Testis (tissue), 2 donors: ENCODE measurements at regions not wholly inside any gene's neighbourhood (a gene's known extent, or its start where the extent isn't known, plus 50 kb on each side); places are given as distances from the start of the nearest gene placed in this dataset.

Experiments used
- DNase-seq: peaks from one replicate; pipeline ENCODE4 v3.0.0-alpha.2; 2019
- H3K27ac ChIP-seq, 2 donors: fragments of 200-600 bp; sonication (generic); one replicate each; pipeline ENCODE4 v1.5.1; 2019
- H3K27me3 ChIP-seq: fragments of 200-600 bp; sonication (generic); one replicate; pipeline ENCODE4 v1.5.1; 2019
- H3K36me3 ChIP-seq: fragments of 200-600 bp; sonication (generic); one replicate; pipeline ENCODE4 v1.5.1; 2017; ENCODE audit warnings: low read depth; ENCODE audit errors: missing control alignments
- H3K4me1 ChIP-seq: fragments of 200-600 bp; sonication (generic); one replicate; pipeline ENCODE4 v1.5.1; 2019
- H3K4me3 ChIP-seq, 2 donors: fragments of 200-600 bp; sonication (generic); one replicate each; pipeline ENCODE4 v1.5.1; 2017 to 2019
- H3K9me3 ChIP-seq: fragments of 200-600 bp; sonication (generic); one replicate; pipeline ENCODE4 v1.5.1; 2017
- POLR2A ChIP-seq: fragments of 450-650 bp; IDR thresholded peaks from one replicate; pipeline ENCODE4 v1.6.1; 2017; ENCODE audit warnings: antibody characterized with exemption, mild to moderate bottlenecking, moderate library complexity
- WGBS, 2 donors: methylation state at CpG; one replicate each; pipeline ENCODE4 v1.1.5; 2018; 5-methylcytosine and 5-hydroxymethylcytosine counted together
- intact Hi-C: fragments of 100-400 bp; cut with DNase I; formaldehyde crosslinking; loops from one replicate; pipeline ENCODE4 v1.15.1; 2023; ENCODE audit warnings: low total_unique reads
- TF ChIP-seq, protein P1 (sequence below), 3 experiments: fragments of 450-650 bp in 2 of 3; fragments of 200-600 bp in 1 of 3; sonication (generic) in 1 of 3; IDR thresholded peaks; one replicate each; pipeline ENCODE4 v1.5.1; 2016 to 2019; ENCODE audit warnings: antibody characterized with exemption in 3 of 3, mild to moderate bottlenecking in 2 of 3, moderate library complexity in 1 of 3

DNA sequence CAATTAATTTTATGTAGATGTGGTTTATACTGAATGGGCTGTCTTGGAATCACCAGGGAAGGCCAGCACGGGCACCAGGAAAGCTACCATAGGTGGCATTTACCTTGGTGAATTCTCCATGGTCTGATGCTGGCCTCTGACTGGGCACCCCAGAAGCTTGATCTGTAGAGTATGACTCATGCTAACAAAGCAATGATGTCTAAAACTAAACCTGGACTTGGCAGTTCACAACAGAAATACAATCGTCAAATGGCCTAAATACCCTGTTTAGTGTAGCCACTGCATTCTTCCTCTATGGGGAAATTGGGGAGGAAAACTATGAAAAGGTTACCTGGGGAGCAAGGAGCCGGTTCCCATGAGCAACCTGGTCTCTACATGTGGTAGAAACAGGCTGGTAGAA is 98.0 kb downstream of the ATPSCKMT start:
- no peak overlapping the region for H3K4me3 ChIP-seq
- intact Hi-C loops, result no loop called here
- 85 to 87% methylated on average over 3 of the region's 3 CpGs for WGBS, 2 donors
- H3K4me1 ChIP-seq, result no peaks in the 10 kb centered on the region
- no peaks in the 10 kb centered on the region for H3K27me3 ChIP-seq
- H3K27ac ChIP-seq, result no peak overlapping the region
- DNase-seq, result no peak
- TF ChIP-seq, protein P1, sequence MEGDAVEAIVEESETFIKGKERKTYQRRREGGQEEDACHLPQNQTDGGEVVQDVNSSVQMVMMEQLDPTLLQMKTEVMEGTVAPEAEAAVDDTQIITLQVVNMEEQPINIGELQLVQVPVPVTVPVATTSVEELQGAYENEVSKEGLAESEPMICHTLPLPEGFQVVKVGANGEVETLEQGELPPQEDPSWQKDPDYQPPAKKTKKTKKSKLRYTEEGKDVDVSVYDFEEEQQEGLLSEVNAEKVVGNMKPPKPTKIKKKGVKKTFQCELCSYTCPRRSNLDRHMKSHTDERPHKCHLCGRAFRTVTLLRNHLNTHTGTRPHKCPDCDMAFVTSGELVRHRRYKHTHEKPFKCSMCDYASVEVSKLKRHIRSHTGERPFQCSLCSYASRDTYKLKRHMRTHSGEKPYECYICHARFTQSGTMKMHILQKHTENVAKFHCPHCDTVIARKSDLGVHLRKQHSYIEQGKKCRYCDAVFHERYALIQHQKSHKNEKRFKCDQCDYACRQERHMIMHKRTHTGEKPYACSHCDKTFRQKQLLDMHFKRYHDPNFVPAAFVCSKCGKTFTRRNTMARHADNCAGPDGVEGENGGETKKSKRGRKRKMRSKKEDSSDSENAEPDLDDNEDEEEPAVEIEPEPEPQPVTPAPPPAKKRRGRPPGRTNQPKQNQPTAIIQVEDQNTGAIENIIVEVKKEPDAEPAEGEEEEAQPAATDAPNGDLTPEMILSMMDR (IDR thresholded peaks at IDR 0.05), result no peak
- no peak for TF ChIP-seq POLR2A
- no peaks in the 10 kb centered on the region for H3K9me3 ChIP-seq
- H3K36me3 ChIP-seq, result no peaks in the 10 kb centered on the region

DNA sequence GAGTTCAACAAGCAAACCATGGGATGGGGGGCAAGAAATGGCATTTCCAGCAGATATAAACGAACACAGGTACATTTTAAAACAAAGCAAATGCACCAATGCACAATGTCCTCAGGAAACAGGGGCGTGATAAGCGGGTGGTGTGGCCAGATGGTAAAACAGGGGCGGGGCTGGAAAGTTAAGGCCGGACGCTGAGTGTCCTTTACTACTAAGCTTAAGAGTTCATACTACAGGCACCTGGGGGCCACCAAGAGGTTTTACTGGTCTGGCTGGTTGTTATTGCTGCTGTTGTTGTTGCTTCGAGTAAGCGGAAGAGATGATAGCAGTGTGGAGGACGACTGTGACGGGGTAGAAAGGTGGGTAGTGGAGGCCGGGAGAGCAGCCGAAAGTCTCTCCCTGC is 99.8 kb downstream of the ATPSCKMT start:
- H3K27ac ChIP-seq, result no peak overlapping the region
- 64 to 72% methylated on average over 12 of the region's 12 CpGs for WGBS, 2 donors

DNA sequence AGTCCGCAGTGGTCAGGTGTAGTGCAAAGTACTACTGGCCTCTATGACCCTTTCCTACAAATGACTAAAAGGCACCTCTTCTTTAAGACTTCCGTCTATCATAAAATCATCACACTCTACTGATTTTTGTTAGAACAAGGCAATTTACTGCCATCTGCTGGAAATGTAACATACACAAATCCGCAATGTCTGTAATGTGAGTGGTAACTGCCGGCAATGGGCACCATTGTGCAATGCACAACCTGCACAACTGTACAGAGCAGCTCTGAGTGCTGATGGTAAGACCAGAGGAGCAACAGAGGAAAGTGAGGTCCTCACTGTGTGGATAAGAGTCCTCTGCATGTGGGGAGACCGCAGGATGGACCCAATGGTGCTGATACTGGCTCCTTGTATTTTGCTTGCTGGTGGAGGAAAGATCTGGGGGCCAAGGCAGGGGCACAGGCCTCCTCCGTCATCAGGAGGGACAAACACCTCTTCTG is 103.7 kb downstream of the ATPSCKMT start:
- DNase-seq, result no peak
- 73 to 75% methylated on average over 6 of the region's 6 CpGs for WGBS, 2 donors
- H3K9me3 ChIP-seq, result no peaks in the 10 kb centered on the region
- TF ChIP-seq POLR2A, result no peak
- TF ChIP-seq, protein P1 (IDR thresholded peaks at IDR 0.05), result peak in 1 of 3 experiments; percentile 8
- no peaks in the 10 kb centered on the region for H3K36me3 ChIP-seq
- H3K4me1 ChIP-seq, result peaks cover 3% of the 10 kb centered on the region
- intact Hi-C loops, result no loop called here
- H3K4me3 ChIP-seq, result no peak overlapping the region
- H3K27ac ChIP-seq, result no peak overlapping the region
- H3K27me3 ChIP-seq, result no peaks in the 10 kb centered on the region

More for the DNA sequence above, 99.8 kb downstream of the ATPSCKMT start:
- Histone ChIP-seq H3K9me3 (no peaks in the 10 kb centered on the region), H3K36me3 (no peaks in the 10 kb centered on the region), H3K4me1 (no peaks in the 10 kb centered on the region), H3K27me3 (no peaks in the 10 kb centered on the region), H3K4me3 (no peak overlapping the region)
- intact Hi-C loops, result no loop called here
- TF ChIP-seq, protein P1 (IDR thresholded peaks at IDR 0.05), result no peak
- TF ChIP-seq POLR2A, result no peak
- DNase-seq, result no peak

DNA sequence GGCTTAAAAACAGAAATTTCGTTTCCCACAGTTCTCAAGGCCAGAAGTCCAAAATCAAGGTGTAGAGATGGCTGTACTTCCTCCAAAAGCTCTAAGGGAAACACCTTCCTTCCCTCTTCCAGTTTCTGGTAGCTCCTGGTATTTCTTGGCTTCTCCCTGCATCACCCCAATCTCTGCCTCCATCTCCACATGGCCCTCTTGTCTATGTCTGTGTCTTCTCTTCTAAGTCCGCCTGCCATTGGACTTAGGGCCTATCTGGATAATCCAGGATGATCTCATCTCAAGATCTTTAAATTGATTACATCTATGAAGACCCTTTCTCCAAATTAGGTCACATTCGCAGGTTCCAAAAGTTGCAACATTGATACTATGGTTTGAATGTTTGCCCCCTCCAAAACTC is 105.6 kb downstream of the ATPSCKMT start:
- H3K9me3 ChIP-seq, result no peaks in the 10 kb centered on the region
- DNase-seq, result no peak
- no peaks in the 10 kb centered on the region for H3K27me3 ChIP-seq
- H3K4me3 ChIP-seq, result no peak overlapping the region
- intact Hi-C loops, result no loop called here
- H3K4me1 ChIP-seq, result peaks cover 3% of the 10 kb centered on the region
- no peak overlapping the region for H3K27ac ChIP-seq
- no peak for TF ChIP-seq POLR2A
- TF ChIP-seq, protein P1 (IDR thresholded peaks at IDR 0.05), result no peak
- WGBS, 2 donors, result 83% methylated on average over 3 of the region's 3 CpGs
- H3K36me3 ChIP-seq, result no peaks in the 10 kb centered on the region

DNA sequence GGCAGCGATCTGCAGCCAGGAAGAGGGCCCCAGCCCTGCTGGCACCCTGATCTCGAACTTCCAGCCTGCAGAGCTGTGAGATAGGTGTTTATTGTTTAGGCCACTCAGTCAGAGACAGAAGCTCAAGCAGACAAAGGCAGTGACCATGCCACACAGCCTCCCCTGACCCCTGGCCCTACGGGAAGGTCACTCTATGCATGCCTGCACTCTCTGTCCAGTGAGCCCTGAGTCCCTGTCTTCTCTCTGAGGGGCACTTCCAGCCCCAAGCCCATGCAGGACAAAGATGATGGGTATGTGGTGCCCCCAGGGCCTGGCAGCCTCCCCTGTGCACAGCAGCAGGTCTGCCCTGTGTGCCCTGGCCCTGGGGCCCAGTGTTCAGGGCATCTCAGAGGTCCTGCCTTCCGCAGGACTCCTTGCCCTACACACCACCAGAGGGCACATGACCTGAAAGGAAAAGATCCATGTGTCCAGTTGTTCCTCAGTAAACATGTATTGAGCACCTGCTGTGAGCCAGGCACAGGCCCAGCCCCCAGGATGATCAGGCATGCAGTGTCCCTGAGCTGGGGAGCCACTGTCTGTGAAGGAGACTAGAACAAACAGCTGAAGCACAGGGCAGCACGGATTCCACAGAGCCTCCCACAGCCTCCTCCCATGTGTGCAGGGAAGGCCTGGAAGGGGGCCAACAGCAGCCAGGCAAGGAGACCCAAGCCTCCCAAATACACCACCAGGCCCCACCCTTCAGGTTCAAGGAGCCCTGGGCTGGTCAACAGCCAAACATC is 109.3 kb downstream of the ATPSCKMT start:
- Histone ChIP-seq H3K4me1 (peaks cover 3% of the 10 kb centered on the region), H3K27me3 (no peaks in the 10 kb centered on the region), H3K9me3 (no peaks in the 10 kb centered on the region), H3K27ac (no peak overlapping the region), H3K36me3 (no peaks in the 10 kb centered on the region), H3K4me3 (no peak overlapping the region)
- intact Hi-C loops, result no loop called here
- no peak for TF ChIP-seq POLR2A
- TF ChIP-seq, protein P1 (IDR thresholded peaks at IDR 0.05), result no peak
- 77 to 86% methylated on average over 1 to 5 of the region's 5 CpGs for WGBS, 2 donors
- DNase-seq, result peak; percentile 39
